HG03095 (cell line): ENCODE measurements at regions not wholly inside any gene's neighbourhood (a gene's known extent, or its start where the extent isn't known, plus 50 kb on each side); places are given as distances from the start of the nearest gene placed in this dataset.
"Not testable (repeated sequence)": the region's sequence is repeated elsewhere in the genome, so short reads cannot be mapped to it uniquely, and the experiment has no call there.

Experiments
- ATAC-seq: cut with Tn5 transposase; IDR thresholded peaks from one replicate; pipeline ENCODE4 v1.9.1; 2021; ENCODE audit warnings: moderate library complexity; ENCODE audit not compliant: unreplicated experiment

DNA sequence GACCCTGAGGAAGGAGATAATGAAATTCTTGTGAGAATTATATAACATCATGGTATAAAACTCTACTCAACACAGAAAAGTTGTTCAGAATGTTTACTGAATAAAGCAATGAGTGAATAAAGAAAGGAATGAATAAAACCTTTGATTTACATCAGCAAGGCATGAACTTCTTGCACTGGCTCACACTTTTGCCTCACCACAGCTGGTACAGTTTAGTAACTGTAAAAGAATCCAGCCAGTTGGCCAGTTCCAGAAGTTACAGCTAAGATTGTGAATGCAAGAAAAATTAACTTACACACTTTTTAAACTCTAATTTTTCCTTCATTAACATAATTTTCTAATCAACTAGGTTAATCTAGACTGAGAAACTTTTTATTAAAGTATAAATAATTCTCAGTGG, 490.9 kb downstream of the NFIB start:
- no peak for ATAC-seq

DNA sequence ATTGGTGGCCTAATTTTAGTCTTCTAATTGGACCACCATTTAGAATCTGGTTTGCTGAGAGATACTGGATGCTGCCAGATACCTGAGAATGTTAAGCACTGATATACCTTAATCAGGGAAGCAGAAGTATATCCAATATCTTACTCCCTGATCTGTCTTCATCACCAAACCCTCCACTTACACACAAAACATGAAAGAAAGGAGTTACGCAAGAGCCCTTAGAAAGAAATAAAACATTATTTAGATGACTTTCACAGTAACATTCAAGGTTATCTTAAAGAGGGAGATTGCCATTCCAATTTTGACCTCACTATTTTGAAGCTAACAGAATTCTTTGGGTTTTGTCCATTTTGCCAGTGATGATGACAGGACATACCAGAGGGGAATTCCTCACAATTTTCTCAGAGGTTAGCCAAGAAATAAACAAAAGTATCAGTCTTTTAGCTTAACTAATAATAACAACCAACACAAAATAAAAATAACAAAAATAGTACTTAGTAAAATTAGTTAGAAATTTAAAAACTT, 496.1 kb downstream of the NFIB start:
- ATAC-seq: no peak

DNA sequence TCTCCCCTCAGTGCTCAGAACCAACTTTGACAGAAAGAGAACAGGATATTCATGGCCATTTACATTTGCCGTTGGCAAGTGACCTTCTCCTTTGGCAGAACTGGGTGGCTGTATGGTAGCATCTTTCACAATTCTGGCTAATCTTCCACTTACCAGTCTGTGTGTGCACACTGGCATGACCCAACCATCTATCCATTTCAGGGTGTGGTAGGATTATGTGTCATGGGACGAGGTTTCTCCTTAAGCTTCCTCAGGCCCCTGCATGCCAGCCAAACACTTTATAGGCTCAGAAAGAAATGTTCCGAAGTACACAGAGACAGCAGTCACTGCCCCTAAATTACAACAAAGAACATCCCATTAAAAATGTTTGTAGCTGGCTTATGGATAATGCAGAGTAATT, 497.1 kb downstream of the NFIB start:
- no peak for ATAC-seq

DNA sequence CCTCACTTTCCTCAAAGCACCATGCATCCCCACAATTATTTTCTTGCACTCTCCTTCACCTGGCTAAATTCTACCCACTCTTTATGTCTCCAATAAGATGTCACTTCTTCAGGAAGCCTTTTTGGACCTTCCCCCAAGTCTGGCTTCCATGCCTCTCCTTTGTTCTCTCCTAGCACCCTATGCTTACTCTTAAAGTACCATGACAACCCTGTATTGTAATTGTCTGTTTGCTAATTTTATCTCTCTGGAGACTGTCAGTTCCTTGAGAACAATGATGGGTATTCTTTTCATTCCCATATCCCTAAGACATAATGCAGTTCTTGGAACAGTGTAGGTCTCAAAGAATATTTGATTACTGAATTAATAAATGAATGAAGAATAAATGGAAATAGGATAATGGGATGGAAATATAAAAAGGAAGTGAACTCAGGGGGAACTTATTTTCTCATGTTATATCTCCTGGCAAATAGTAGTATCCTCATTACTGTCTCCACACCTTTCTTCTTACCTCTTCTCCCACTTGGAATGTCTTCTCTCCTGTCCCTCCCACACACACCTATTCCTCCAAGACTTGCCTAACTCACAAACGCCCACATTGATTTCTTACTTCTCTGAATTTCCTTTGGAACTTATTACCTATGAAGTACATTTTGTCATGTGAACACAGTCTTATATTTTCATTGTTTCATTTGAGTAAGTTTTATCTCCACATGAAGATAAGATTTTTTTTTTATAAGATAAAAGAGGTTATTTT, 499.1 kb downstream of the NFIB start:
- no peak for ATAC-seq

DNA sequence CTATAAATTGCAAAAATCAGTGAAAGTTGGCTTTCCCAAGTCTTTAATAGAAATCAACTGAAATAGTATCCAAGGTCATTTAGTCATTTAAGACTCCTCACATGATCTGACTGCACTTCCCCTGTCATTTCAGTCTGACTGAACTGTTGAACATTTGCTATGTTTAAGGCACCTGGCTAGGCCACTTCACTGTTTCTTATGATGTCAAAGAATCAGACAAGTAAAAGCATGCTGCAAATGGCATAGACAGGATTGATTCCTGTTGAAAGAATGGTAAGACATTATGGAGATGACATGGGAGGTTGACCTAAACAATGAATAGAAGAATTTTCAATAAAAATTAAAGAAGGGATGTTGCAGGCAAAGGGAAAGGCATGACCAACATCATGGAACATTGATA, 502.1 kb downstream of the NFIB start:
- no peak for ATAC-seq

DNA sequence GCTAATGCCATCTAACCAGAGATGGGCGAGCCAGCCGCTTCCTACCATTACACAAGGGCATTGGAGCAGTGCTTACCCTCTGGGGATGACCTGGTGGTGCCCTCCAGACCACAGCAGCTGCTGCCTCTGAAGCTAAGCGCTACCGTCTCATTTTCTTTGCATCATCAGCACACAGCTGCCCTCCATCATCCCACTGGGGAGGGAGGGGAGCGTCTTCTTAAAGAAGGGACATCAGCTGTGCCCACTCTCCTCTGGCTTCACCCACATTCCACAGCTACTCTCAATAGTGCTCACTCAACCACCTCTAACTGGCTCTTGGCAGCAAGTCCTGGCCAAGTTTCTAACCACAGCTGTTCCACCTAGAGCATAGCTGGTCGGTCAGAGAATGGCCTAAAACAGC, 503.4 kb downstream of the NFIB start:
- no peak for ATAC-seq

DNA sequence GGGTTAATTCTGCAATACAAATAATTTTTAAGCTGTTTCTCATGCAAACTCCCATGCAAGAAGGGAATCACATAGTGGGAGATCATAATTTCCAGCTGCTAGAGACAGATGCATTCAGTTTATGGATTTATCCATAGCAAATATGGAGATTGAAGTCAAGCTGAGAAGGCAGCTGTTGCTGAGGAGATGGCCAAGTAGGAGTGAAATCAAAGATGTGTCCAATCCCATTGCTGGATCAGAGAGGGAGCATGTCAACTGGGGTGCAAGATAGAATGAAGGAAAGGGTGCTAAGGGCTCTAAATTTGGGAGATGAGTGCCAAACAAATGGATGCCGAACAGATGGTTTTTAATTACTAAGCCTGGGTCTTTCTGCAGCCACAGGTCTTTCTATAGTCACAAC, 504.5 kb downstream of the NFIB start:
- no peak for ATAC-seq

DNA sequence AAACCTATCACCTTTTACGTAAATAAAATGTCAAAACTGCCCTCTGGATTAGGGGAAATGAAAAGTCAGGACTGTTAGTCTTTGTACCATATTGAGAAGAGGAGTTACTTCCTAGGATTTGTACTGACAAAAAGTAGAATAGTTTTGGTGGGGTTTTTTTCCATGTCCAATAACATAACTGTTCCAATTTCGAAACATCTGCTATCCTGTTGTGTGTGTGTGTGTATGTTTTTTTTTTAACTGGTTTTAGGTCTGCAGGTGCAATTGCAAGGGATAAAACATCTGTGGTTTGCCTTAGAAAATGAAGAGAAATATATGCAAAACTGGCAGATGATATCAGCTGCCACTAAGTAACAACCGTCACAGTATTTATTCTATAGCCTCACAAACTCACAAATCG, 506.8 kb downstream of the NFIB start:
- no peak for ATAC-seq

DNA sequence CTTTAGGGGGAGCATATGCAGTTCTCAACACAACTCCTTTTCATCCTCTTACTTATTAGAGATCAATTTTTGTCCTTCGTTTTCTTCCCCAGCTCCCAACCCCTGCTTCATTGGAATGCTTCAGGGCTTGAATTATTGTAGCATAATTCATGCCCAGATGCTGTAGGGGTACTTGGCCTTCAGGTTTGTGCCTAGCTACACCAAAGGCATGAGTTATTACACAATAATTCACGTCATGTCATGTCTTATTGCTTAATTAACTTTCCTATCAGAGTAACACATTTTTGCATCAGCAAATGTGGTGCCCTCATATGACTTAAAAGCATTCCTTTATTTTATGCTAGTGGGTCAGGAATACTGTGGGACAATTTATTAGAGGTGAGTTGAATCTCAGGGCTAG, 507.2 kb downstream of the NFIB start:
- no peak for ATAC-seq

DNA sequence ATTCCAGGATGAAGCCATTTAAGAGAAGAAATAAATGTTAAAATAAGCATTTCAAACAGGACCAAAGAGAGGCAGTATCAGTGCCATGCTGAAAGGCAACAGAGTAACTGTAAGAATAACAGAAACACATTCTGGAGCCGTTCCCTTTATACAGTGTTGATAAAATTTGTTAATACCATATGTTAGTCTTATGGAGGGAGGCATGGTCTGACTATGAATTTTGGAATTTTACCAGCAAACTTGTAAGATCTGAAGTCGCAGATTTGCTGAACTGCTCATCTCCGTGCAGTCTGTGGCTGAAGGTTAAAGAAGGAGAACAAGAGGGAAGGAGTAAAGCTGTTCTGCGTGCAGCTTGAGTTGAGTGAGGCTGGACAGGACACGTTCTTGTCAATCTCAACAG, 508.4 kb downstream of the NFIB start:
- ATAC-seq: no peak

DNA sequence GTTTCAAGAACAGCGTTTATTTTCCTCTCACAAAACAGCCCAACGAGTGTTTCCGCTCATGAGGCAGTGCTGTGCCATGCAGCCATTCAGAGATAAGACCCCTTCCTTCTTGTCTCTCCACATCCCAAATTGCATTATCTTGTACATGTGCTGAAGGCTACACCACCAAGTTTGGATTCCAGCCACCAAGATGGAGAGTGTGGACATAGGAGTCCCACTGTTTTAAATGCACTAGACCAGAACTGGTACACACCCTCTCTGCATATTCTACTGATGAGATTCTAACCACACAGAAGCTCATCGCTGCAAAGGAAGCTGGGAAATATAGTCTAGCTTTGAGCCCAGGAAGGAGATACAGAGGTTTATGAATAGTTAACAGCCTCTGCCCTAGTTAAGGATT, 509.4 kb downstream of the NFIB start:
- no peak for ATAC-seq

DNA sequence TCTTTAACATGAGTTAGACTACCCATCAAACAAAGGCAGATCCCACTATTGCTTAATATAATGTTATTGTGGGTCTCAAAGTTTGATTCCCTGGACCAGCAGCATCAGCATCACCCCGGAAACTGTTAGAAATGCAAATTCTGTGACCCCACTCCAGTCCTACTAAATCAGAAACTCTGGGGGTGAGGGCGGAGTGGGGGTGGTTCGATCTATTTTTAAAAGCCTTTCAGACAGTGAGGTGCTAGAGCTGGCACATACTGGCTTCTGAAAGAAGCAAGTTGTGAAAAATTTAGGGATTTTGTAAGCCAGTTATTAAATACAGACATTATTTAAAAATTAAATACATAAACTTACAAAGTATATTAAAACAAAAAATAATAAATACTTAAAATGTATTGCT, 513.2 kb downstream of the NFIB start:
- ATAC-seq: no peak

DNA sequence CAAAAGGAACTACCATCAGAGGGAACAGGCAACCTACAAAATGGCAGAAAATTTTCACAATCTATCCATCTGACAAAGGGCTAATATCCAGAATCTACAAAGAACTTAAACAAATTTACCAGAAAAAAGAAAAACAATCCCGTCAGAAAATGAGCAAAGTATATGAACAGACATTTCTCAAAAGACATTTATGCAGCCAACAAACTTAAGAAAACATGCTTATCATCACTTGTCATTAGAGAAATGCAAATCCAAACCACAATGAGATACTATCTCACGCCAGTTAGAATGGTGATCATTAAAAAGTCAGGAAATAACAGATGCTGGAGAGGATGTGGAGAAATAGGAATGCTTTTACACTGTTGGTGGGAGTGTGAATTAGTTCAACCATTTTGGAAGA, 516.2 kb downstream of the NFIB start:
- ATAC-seq: not testable (repeated sequence)

DNA sequence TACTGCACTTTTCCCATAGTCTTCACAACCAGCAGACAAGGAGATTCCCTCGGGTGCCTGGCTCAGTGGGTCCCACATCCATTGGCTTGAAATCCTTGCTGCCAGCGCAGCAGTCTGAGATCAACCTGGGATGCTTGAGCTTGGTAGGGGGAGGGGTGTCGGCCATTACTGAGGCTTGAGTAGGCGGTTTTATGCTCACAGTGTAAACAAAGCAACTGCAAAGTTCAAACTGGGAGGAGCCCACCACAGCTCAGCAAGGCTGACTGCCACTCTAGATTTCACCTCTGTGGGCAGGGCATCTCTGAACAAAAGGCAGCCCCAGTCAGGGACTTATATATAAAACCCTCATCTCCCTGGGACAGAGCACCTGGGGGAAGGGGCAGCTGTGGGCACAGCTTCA, 512.3 kb upstream of the MPDZ start:
- no peak for ATAC-seq

DNA sequence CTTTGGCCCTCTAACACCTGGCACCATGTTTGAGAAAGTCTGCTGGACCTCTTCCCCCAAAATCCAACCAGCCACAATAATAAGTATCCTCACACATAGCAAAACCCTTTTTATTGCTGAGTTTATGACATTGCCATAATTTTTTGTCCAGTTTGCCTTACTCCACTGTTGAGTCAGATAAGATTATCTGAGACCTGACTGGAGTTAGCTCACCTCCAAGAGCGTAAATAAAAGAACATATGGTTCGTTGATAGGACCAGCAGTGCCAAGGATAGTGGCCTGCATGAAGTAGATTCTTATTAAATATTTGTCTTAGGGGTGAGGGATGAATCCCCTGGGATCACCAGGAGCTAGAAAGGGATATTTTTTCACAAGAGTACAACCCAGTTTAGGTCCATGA, 510.6 kb upstream of the MPDZ start:
- no peak for ATAC-seq

DNA sequence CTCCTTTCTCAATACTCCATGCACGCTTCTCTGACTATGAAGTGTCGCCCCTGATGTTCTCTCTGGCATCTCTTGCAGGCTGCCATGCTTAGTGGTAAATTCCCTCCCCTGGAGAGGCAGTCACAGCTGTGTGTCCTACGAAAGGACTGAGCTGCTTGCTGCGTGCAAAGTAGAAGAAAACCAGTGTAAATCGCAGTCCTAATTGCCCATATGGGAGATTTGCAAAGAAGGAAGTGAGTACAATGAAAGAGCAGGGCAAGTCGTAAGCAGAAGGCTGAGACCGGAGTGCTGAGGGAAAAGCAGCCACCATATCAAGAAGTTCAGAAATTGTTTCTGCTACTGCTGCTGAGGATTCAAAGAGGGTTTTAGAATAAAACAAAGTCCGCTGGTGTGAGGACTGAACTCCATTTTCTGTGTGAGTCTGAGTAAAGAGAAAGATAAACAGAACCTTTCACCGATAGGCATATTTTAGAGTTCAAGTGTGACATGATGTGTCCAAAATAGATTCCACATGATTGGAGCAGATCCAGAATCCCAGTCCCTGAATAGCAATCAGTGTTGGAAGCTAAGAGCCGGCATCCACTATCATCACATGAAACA, 507.8 kb upstream of the MPDZ start:
- no peak for ATAC-seq

DNA sequence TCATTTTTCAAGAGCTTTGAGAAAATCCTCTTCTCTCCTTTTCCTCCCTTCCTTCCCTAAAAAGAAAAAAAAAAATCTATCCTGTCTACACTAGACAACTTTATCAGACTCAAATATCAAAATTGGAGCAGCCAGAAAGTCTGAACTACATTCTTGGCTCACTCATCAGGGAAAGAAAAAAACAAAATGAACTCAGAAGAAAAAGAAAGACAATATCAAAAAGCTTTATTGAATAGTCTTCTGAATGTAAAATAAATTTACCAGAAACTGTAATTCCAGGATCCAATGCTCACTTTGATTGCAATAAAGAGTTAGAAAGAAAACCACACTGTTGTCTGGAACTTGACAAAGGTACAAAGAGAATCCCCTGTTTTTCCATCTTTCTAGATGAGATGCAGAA, 507.2 kb upstream of the MPDZ start:
- no peak for ATAC-seq

DNA sequence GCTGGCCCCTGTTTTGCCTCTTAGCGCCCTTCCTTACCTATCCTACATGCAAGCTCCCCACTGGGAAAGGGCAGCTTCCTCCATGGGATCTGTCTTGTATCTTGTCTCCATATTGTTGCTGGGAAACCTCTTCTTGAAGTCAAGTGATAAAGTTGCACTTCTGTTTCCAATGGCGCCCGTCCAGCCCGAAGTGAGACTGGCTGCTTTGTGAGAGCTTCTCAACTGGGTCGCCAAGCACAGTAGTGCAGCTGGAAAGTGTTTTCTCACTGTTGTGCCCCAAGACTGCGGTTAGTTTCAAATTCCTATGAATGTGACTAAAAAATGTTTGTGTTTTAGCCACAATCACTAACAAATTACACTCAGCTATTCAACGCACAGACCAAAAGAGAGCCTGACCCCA, 506.6 kb upstream of the MPDZ start:
- no peak for ATAC-seq

DNA sequence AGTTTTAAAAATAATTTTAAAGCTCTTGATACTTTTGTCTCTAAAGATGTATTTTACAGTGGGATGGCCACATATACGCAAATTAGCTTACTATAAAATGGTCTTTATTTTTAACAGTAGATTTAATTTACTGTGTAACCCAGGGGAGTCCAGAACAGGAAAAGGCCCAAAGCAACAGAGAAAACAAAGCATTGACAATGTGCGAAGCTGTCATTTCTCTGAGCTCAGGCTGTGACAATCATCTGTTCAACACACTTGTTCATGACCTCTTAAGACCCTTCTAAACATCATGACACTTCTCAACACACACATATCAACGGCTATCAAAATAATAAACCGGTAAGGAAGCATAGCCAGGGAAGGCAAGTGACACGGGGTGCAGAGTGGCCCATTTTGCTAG, 499.6 kb upstream of the MPDZ start:
- ATAC-seq: no peak

DNA sequence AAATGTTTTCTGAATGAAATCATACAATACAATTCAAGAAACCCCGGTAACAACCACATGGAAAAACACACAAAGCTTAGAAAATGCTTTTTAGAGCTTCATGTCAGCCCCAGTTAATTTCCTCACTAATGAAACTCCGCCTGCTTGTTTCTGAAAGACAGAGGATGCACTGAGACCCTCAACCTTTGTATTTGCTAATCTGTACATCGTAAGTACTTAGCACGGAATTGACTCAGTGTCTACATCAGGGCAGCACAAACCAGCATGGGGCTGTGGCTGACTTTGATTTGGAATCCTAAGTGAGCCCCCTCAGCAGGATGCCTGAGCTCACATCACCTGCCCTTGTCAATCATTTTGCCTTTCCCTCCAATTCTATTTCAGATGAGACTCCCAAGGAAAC, 499.1 kb upstream of the MPDZ start:
- no peak for ATAC-seq

DNA sequence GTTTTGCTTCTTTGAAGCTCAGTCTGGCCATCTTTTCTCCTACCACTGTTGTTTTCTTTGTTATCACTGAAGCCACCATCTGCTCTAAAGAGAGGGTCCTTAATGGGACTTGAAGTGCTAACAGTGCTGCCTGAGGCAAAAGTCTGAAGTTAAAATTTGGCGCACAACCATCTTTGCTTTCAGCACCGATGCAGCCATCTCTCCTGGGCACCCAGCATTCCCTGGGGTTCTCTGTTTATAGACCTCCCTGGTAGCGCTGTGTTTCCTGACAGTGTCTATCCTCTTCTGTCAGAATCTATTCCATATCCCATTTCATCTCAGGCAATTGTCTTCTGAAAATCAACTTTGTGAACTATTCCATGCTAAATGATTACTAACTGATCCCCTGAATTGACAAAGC, 491.5 kb upstream of the MPDZ start:
- no peak for ATAC-seq

DNA sequence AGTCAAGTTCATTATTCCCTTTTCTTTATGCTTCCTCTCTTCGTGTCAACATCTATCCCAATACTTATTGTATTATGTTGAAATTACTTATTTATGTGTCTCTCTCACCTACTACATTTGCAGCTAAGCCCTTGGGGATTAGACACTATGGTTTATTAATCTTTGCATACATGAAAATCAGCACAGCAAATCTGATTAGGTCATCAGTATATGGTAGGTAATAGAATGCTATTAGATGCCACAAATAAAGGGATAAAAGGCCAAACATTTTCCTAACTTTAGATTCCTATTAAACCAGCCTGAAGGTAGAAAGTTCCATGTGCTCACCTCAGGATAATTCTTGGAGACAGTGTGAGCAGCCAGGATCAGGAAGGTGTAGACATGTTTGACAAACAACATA, 490.1 kb upstream of the MPDZ start:
- no peak for ATAC-seq

DNA sequence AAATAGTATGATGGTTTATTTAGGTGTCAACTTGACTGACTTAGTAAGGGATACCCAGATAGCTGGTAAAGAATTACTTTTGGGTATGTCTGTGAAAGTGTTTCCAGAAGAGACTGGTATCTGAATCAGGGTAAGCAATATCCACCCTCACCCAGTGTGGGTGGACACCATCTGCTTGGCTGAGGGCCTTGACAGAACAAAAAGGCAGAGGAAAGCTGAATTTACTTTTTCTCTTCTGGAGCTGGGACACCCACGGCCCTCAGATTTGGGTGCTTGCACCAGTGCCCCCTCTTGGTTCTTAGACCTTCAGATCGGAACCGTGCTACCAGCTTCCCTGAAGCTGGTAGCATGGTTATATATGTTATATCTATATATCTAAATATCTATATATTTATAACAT, 489.5 kb upstream of the MPDZ start:
- no peak for ATAC-seq
